ENCODE measurements at regions not wholly inside any gene's neighbourhood (a gene's known extent, or its start where the extent isn't known, plus 50 kb on each side); places are given as distances from the start of the nearest gene placed in this dataset.

DNA sequence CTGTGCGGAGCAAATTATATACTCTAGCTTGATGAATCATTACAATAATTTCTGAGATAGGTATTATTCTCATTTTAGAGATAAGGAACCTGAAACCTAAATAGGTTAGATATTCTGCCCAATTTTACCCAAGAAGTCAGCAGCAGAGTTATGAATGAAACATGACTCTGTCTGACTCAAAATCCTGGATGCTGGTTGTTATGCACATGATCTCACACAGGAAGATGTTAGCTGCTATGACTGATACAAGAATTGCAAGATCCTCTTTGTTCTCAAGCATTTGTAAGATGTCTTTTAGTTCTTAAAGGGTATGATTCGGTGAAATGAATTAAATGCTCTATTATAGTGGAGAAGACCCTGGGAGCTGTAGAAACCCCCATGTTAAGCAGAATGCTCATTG lies 447.8 kb downstream of the KIF2B start:
- TF ChIP-seq, protein P1, sequence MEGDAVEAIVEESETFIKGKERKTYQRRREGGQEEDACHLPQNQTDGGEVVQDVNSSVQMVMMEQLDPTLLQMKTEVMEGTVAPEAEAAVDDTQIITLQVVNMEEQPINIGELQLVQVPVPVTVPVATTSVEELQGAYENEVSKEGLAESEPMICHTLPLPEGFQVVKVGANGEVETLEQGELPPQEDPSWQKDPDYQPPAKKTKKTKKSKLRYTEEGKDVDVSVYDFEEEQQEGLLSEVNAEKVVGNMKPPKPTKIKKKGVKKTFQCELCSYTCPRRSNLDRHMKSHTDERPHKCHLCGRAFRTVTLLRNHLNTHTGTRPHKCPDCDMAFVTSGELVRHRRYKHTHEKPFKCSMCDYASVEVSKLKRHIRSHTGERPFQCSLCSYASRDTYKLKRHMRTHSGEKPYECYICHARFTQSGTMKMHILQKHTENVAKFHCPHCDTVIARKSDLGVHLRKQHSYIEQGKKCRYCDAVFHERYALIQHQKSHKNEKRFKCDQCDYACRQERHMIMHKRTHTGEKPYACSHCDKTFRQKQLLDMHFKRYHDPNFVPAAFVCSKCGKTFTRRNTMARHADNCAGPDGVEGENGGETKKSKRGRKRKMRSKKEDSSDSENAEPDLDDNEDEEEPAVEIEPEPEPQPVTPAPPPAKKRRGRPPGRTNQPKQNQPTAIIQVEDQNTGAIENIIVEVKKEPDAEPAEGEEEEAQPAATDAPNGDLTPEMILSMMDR (IDR thresholded peaks at IDR 0.05 in 8 of 11, conservative IDR thresholded peaks at IDR 0.05 in 3 of 11), result no peak
- TF ChIP-seq POLR2AphosphoS5 (IDR thresholded peaks at IDR 0.05) (no peak), POLR2A (IDR thresholded peaks at IDR 0.05) (no peak)
